ENCODE measurements at regions not wholly inside any gene's neighbourhood (a gene's known extent, or its start where the extent isn't known, plus 50 kb on each side); places are given as distances from the start of the nearest gene placed in this dataset.

- H3K9me3 Mint-ChIP-seq: peaks cover 17 to 18% of the 10 kb centered on the region in 2 experiments
- Histone ChIP-seq H4K91ac (ENCODE audit: insufficient read length, low read depth, low read length) (no peak overlapping the region), H2BK12ac (ENCODE audit: insufficient read length, low read depth, low read length) (no peak overlapping the region), H3K9ac (ENCODE audit: extremely low read depth, insufficient read length, low read length) (no peak overlapping the region), H3K23me2 (ENCODE audit: insufficient read length, low read depth, low read length, poor library complexity, severe bottlenecking) (no peaks in the 10 kb centered on the region), H3K79me1 (ENCODE audit: insufficient read depth, low read depth, low read length, poor library complexity, severe bottlenecking) (no peaks in the 10 kb centered on the region), H3K27me3 (ENCODE audit: insufficient read depth, low read length) (no peaks in the 10 kb centered on the region), H2BK15ac (ENCODE audit: low read depth, low read length) (no peak overlapping the region), H2BK120ac (ENCODE audit: low read depth, low read length, poor library complexity, severe bottlenecking) (no peak overlapping the region), H3K4me1 (ENCODE audit: insufficient read depth, low read length) (peaks cover 6% of the 10 kb centered on the region; the same call in 1 of the 2 replicates), H2BK20ac (ENCODE audit: low read depth, low read length, poor library complexity, severe bottlenecking) (no peak overlapping the region), H3T11ph (ENCODE audit: low read length) (no peak overlapping the region), H3K56ac (ENCODE audit: insufficient read length, low read depth, low read length) (no peak overlapping the region), H3K9me3 (ENCODE audit: control insufficient read depth, low read depth, low read length) (peaks cover 6% of the 10 kb centered on the region), H3K79me2 (ENCODE audit: insufficient read depth, low read length) (no peaks in the 10 kb centered on the region), H3K27ac (ENCODE audit: insufficient read length, low read depth, low read length) (no peak overlapping the region), H4K20me1 (ENCODE audit: control insufficient read depth, insufficient read depth, insufficient read length) (no peaks in the 10 kb centered on the region), H4K8ac (replicated peaks; ENCODE audit: insufficient read length, low read depth, low read length) (no peak overlapping the region), H3K4me2 (ENCODE audit: insufficient read depth, insufficient read length, low read length) (no peak overlapping the region), H2AK5ac (ENCODE audit: insufficient read length, low read length) (no peak overlapping the region), H3K18ac (ENCODE audit: insufficient read length, low read depth, low read length) (no peak overlapping the region), H2AFZ (ENCODE audit: low read length) (no peak overlapping the region), H3K14ac (ENCODE audit: insufficient read depth, low read length) (no peak overlapping the region), H3K4ac (ENCODE audit: low read depth, low read length) (no peak overlapping the region), H3K23ac (ENCODE audit: insufficient read length, low read depth, low read length) (no peak overlapping the region), H4K5ac (ENCODE audit: insufficient read length, low read depth, low read length) (no peak overlapping the region), H2BK5ac (ENCODE audit: insufficient read length, low read length) (no peak overlapping the region)
- no CpG with 5 or more reads among the region's 12 CpGs for WGBS (ENCODE audit: extremely low coverage, insufficient read length, low lambda C conversion rate)
- H3K27me3 Mint-ChIP-seq (ENCODE audit: low read depth): peaks cover 3% of the 10 kb centered on the region; the same call in 1 of the 2 replicates
- peak overlapping the region in 1 of 2 experiments; percentile 5; a peak in 1 of 5 replicates for H3K4me3 Mint-ChIP-seq
- H3K27ac Mint-ChIP-seq: peak overlapping the region in 1 of 3 experiments; percentile 79; a peak in 2 of 7 replicates
- TF ChIP-seq, protein P1, sequence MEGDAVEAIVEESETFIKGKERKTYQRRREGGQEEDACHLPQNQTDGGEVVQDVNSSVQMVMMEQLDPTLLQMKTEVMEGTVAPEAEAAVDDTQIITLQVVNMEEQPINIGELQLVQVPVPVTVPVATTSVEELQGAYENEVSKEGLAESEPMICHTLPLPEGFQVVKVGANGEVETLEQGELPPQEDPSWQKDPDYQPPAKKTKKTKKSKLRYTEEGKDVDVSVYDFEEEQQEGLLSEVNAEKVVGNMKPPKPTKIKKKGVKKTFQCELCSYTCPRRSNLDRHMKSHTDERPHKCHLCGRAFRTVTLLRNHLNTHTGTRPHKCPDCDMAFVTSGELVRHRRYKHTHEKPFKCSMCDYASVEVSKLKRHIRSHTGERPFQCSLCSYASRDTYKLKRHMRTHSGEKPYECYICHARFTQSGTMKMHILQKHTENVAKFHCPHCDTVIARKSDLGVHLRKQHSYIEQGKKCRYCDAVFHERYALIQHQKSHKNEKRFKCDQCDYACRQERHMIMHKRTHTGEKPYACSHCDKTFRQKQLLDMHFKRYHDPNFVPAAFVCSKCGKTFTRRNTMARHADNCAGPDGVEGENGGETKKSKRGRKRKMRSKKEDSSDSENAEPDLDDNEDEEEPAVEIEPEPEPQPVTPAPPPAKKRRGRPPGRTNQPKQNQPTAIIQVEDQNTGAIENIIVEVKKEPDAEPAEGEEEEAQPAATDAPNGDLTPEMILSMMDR (conservative IDR thresholded peaks at IDR 0.05): no peak
- no peak for DNase-seq
- peaks cover 9 to 13% (median 13%) of the 10 kb centered on the region in 3 experiments; a peak in 6 of 7 replicates for H3K36me3 Mint-ChIP-seq (ENCODE audit: insufficient read depth in 1 of 3, low read depth in 3 of 3)
- peaks cover 0 to 12% of the 10 kb centered on the region in 2 experiments; a peak in 2 of 4 replicates for H3K4me1 Mint-ChIP-seq
Measured at GRCh38 chr1:112063781-112064728, 74.6 kb upstream of the KCND3 start.

All from H9 (cell line).